ENCODE measurements at regions not wholly inside any gene's neighbourhood (a gene's known extent, or its start where the extent isn't known, plus 50 kb on each side); places are given as distances from the start of the nearest gene placed in this dataset.

DNA sequence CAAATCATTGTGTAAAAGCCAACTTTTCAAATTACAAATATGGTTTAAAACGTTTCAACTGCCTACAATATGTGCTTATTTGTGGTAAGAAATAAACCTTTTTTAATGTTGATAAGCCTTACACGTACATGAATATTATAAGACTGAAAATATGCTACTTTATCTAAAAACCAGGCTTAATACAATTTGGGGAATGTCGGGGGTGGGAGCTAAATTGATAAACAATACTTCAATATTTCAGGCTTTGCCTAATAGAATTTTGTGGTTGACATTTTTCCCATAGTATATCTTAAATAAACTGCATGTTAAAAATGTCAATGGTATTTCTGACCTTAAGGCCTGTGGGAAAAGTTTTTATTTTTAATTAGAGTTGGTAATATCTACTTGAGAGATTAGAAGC, 69.8 kb upstream of the SLIT2 start:
- TF ChIP-seq CTCF (IDR thresholded peaks at IDR 0.05; ENCODE audit: extremely low read depth in 1 of 2, insufficient read depth in 1 of 2, low read depth in 1 of 2, low read length in 2 of 2) (no peak), EZH2 (IDR thresholded peaks at IDR 0.05; ENCODE audit: borderline replicate concordance, low read depth, low read length, severe bottlenecking) (no peak), POLR2AphosphoS5 (IDR thresholded peaks at IDR 0.05; ENCODE audit: insufficient read depth, low read depth, low read length) (no peak), POLR2A (IDR thresholded peaks at IDR 0.05; ENCODE audit: low read depth, low read length) (no peak), MYC (IDR thresholded peaks at IDR 0.05; ENCODE audit: low read depth, low read length) (no peak)
- TF ChIP-seq, protein P1, sequence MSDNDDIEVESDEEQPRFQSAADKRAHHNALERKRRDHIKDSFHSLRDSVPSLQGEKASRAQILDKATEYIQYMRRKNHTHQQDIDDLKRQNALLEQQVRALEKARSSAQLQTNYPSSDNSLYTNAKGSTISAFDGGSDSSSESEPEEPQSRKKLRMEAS (IDR thresholded peaks at IDR 0.05; ENCODE audit: insufficient read depth, insufficient read length), result no peak

Data from endothelial cell of umbilical vein (primary cell).